Neural progenitor cell (in vitro differentiated cells): ENCODE measurements at regions not wholly inside any gene's neighbourhood (a gene's known extent, or its start where the extent isn't known, plus 50 kb on each side); places are given as distances from the start of the nearest gene placed in this dataset.

Experiments used
- DNase-seq: peaks from one replicate; pipeline ENCODE4 v3.0.0-alpha.2; 2016; ENCODE audit warnings: low spot score
- H2AFZ ChIP-seq: fragments of 200-600 bp; sonication (generic); replicated peaks from 2 replicates; pipeline ENCODE4 v1.6.1; 2016; ENCODE audit warnings: antibody characterized with exemption
- H3F3A ChIP-seq: fragments of 200-600 bp; sonication (generic); 2 replicates; pipeline ENCODE4 v1.6.1; 2016; ENCODE audit warnings: antibody characterized with exemption, low read depth
- H3K27ac ChIP-seq: fragments of 200-600 bp; sonication (generic); 2 replicates; pipeline ENCODE4 v1.5.1; 2016; ENCODE audit warnings: mild to moderate bottlenecking
- H3K27me3 ChIP-seq: fragments of 200-600 bp; sonication (generic); 2 replicates; pipeline ENCODE4 v1.6.1; 2016; ENCODE audit warnings: mild to moderate bottlenecking, moderate library complexity
- H3K36me3 ChIP-seq: fragments of 200-600 bp; sonication (generic); 2 replicates; pipeline ENCODE4 v1.5.1; 2016
- H3K4me1 ChIP-seq: fragments of 200-600 bp; sonication (generic); 2 replicates; pipeline ENCODE4 v1.6.1; 2016; ENCODE audit warnings: mixed run types
- H3K4me2 ChIP-seq: fragments of 200-600 bp; sonication (generic); 2 replicates; pipeline ENCODE4 v1.6.1; 2016
- H3K4me3 ChIP-seq: fragments of 200-600 bp; sonication (generic); 2 replicates; pipeline ENCODE4 v1.5.1; 2016
- H3K79me2 ChIP-seq: fragments of 200-600 bp; sonication (generic); 2 replicates; pipeline ENCODE4 v1.6.1; 2016; ENCODE audit warnings: low read depth
- H3K9ac ChIP-seq: fragments of 200-600 bp; sonication (generic); 2 replicates; pipeline ENCODE4 v1.6.1; 2016
- H3K9me3 ChIP-seq: fragments of 200-600 bp; sonication (generic); 2 replicates; pipeline ENCODE4 v1.5.1; 2016; ENCODE audit warnings: low read depth
- H4K20me1 ChIP-seq: fragments of 200-600 bp; sonication (generic); 2 replicates; pipeline ENCODE4 v1.6.1; 2016; ENCODE audit warnings: low read depth
- H3K27ac Mint-ChIP-seq: 3 replicates; pipeline ENCODE4 v1.8.0; 2021; ENCODE audit warnings: mixed read lengths
- H3K27me3 Mint-ChIP-seq: 2 replicates; pipeline ENCODE4 v1.8.0; 2022; ENCODE audit warnings: low read depth, mild to moderate bottlenecking, inconsistent platforms, moderate library complexity, mixed read lengths; ENCODE audit not compliant: insufficient read depth
- H3K36me3 Mint-ChIP-seq: 3 replicates; pipeline ENCODE4 v1.8.0; 2021; ENCODE audit warnings: mixed read lengths
- H3K4me1 Mint-ChIP-seq: 3 replicates; pipeline ENCODE4 v1.8.0; 2021; ENCODE audit warnings: mixed read lengths
- H3K4me3 Mint-ChIP-seq: 3 replicates; pipeline ENCODE4 v1.8.0; 2021; ENCODE audit warnings: mild to moderate bottlenecking, moderate library complexity, mixed read lengths
- H3K9me3 Mint-ChIP-seq: 3 replicates; pipeline ENCODE4 v1.8.0; 2020; ENCODE audit warnings: mixed read lengths
- CTCF ChIP-seq: fragments of 200-600 bp; sonication (generic); IDR thresholded peaks from 2 replicates; pipeline ENCODE4 v1.5.1; 2017; ENCODE audit warnings: antibody characterized with exemption, mild to moderate bottlenecking
- EZH2 ChIP-seq: fragments of 200-600 bp; sonication (generic); IDR thresholded peaks from 2 replicates; pipeline ENCODE4 v1.6.1; 2017; ENCODE audit warnings: antibody characterized with exemption, mild to moderate bottlenecking, moderate library complexity
- EZH2phosphoT487 ChIP-seq: fragments of 200-600 bp; sonication (generic); IDR thresholded peaks from 2 replicates; pipeline ENCODE4 v1.6.1; 2017; ENCODE audit warnings: antibody characterized with exemption

- Histone ChIP-seq H3K79me2 (no peaks in the 10 kb centered on the region), H3K9me3 (no peaks in the 10 kb centered on the region), H3K4me1 (peaks cover 11% of the 10 kb centered on the region), H3K4me3 (no peak overlapping the region), H4K20me1 (no peaks in the 10 kb centered on the region), H3K4me2 (no peak overlapping the region), H3K9ac (no peak overlapping the region), H3K36me3 (no peaks in the 10 kb centered on the region), H3F3A (no peaks in the 10 kb centered on the region), H3K27me3 (no peaks in the 10 kb centered on the region), H3K27ac (no peak overlapping the region), H2AFZ (no peak overlapping the region)
- Mint-ChIP-seq H3K36me3 (no peaks in the 10 kb centered on the region), H3K27me3 (peaks cover 2% of the 10 kb centered on the region), H3K27ac (peak overlapping the region; percentile 78), H3K4me1 (peaks cover 34% of the 10 kb centered on the region), H3K4me3 (no peak overlapping the region), H3K9me3 (no peaks in the 10 kb centered on the region)
- DNase-seq, result no peak
- no peak for TF ChIP-seq EZH2phosphoT487
- no peak for TF ChIP-seq EZH2
- no peak for TF ChIP-seq CTCF
These were observed 157.6 kb downstream of the SH3BGRL2 start for GRCh38 chr6:79788756-79789155.

GRCh38 chr6:79787626-79788025 is 156.5 kb downstream of the SH3BGRL2 start:
- Mint-ChIP-seq H3K27ac (peak overlapping the region; percentile 81), H3K4me3 (peak overlapping the region; percentile 39), H3K27me3 (peaks cover 2% of the 10 kb centered on the region), H3K9me3 (no peaks in the 10 kb centered on the region), H3K4me1 (peaks cover 34% of the 10 kb centered on the region), H3K36me3 (no peaks in the 10 kb centered on the region)
- Histone ChIP-seq H3K27me3 (no peaks in the 10 kb centered on the region), H3K27ac (no peak overlapping the region), H3K9me3 (no peaks in the 10 kb centered on the region), H3K4me2 (no peak overlapping the region), H3K36me3 (no peaks in the 10 kb centered on the region), H3K4me1 (peaks cover 11% of the 10 kb centered on the region), H3K4me3 (no peak overlapping the region), H3F3A (no peaks in the 10 kb centered on the region), H4K20me1 (no peaks in the 10 kb centered on the region), H3K9ac (no peak overlapping the region), H2AFZ (no peak overlapping the region), H3K79me2 (no peaks in the 10 kb centered on the region)
- DNase-seq, result no peak
- TF ChIP-seq EZH2phosphoT487 (no peak), CTCF (no peak), EZH2 (no peak)

- no peak overlapping the region for H3K4me3 ChIP-seq
- H3K4me2 ChIP-seq, result no peak overlapping the region
- H3K9me3 Mint-ChIP-seq, result no peaks in the 10 kb centered on the region
- H3K36me3 Mint-ChIP-seq, result no peaks in the 10 kb centered on the region
- H3K27me3 Mint-ChIP-seq, result no peaks in the 10 kb centered on the region
- H3K4me1 ChIP-seq, result peaks cover 11% of the 10 kb centered on the region
- H3K4me1 Mint-ChIP-seq, result peaks cover 24% of the 10 kb centered on the region
- H3K9me3 ChIP-seq, result no peaks in the 10 kb centered on the region
- DNase-seq, result no peak
- no peak for TF ChIP-seq CTCF
- TF ChIP-seq EZH2phosphoT487, result no peak
- no peak for TF ChIP-seq EZH2
- H3K27ac ChIP-seq, result no peak overlapping the region
- H3K27ac Mint-ChIP-seq, result no peak overlapping the region
- no peaks in the 10 kb centered on the region for H3K27me3 ChIP-seq
- H3K4me3 Mint-ChIP-seq, result no peak overlapping the region
- no peaks in the 10 kb centered on the region for H3K79me2 ChIP-seq
- H3K36me3 ChIP-seq, result no peaks in the 10 kb centered on the region
- no peaks in the 10 kb centered on the region for H4K20me1 ChIP-seq
- H3K9ac ChIP-seq, result no peak overlapping the region
- peak overlapping the region; percentile 30 for H2AFZ ChIP-seq
- H3F3A ChIP-seq, result no peaks in the 10 kb centered on the region
These were observed 153.2 kb downstream of the SH3BGRL2 start for GRCh38 chr6:79784395-79784753.
